Keratinocyte (primary cell): ENCODE measurements at regions not wholly inside any gene's neighbourhood (a gene's known extent, or its start where the extent isn't known, plus 50 kb on each side); places are given as distances from the start of the nearest gene placed in this dataset.
A peak's percentile ranks its signal among the peaks of the same experiment; 100 is the strongest.

Source experiments
- CTCF ChIP-seq, 3 experiments: IDR thresholded peaks in 1 of 3; conservative IDR thresholded peaks in 1 of 3; optimal IDR thresholded peaks in 1 of 3; 2 replicates in 2 of 3; 3 replicates in 1 of 3; pipeline versions ENCODE3 to v1.5.1; 2011; ENCODE audit warnings: low read length in 3 of 3, mild to moderate bottlenecking in 3 of 3, moderate library complexity in 2 of 3, control low read depth in 1 of 3, inconsistent platforms in 1 of 3; ENCODE audit not compliant: insufficient read depth in 2 of 3; ENCODE audit errors: extremely low read depth in 1 of 3
- EZH2 ChIP-seq: IDR thresholded peaks from one replicate; pipeline ENCODE4 v1.6.1; 2012; ENCODE audit warnings: inconsistent platforms, mild to moderate bottlenecking, low read length, moderate library complexity

GRCh38 chr2:222797261-222797660 is 63.6 kb upstream of the ACSL3 start:
- TF ChIP-seq CTCF (optimal IDR thresholded peaks at IDR 0.05 in 1 of 3, IDR thresholded peaks at IDR 0.05 in 1 of 3, conservative IDR thresholded peaks at IDR 0.05 in 1 of 3; ENCODE audit: extremely low read depth in 1 of 3, insufficient read depth in 2 of 3, low read length in 3 of 3) (peak in 2 of 3 experiments; percentile 40 to 55), EZH2 (no peak)
